Spleen (tissue), 11 donors: ENCODE measurements at regions not wholly inside any gene's neighbourhood (a gene's known extent, or its start where the extent isn't known, plus 50 kb on each side); places are given as distances from the start of the nearest gene placed in this dataset.
"Not testable (repeated sequence)": the region's sequence is repeated elsewhere in the genome, so short reads cannot be mapped to it uniquely, and the experiment has no call there.

Experiments used
- DNase-seq: peaks from one replicate; pipeline ENCODE4 v3.0.0-alpha.2; 2020
- H3K27ac ChIP-seq, 8 donors: fragments of 200-600 bp; sonication (generic) in 7 of 8; 1 replicate in 4 of 8; 2 replicates in 4 of 8; pipeline versions ENCODE4 v1.5.0 to v1.8.0; 2016 to 2021; ENCODE audit warnings: inconsistent platforms in 4 of 8, mild to moderate bottlenecking in 4 of 8, moderate library complexity in 1 of 8
- H3K27me3 ChIP-seq, 7 donors: fragments of 200-600 bp; sonication (generic) in 6 of 7; replicated peaks in 1 of 7; 1 replicate in 4 of 7; 2 replicates in 3 of 7; pipeline versions ENCODE4 v1.5.0 to v1.8.0; 2016 to 2021; ENCODE audit warnings: inconsistent platforms in 3 of 7, mild to moderate bottlenecking in 1 of 7
- H3K36me3 ChIP-seq, 6 donors: fragments of 200-600 bp; sonication (generic) in 5 of 6; 1 replicate in 4 of 6; 2 replicates in 2 of 6; pipeline versions ENCODE4 v1.5.0 to v1.8.0; 2016 to 2021; ENCODE audit warnings: inconsistent platforms in 2 of 6
- H3K4me1 ChIP-seq, 6 donors: fragments of 200-600 bp; sonication (generic) in 5 of 6; 1 replicate in 3 of 6; 2 replicates in 3 of 6; pipeline versions ENCODE4 v1.5.0 to v1.8.0; 2016 to 2021; ENCODE audit warnings: inconsistent platforms in 3 of 6
- H3K4me3 ChIP-seq, 8 donors: fragments of 200-600 bp; sonication (generic) in 7 of 8; 1 replicate in 4 of 8; 2 replicates in 4 of 8; pipeline versions ENCODE4 v1.5.0 to v1.8.0; 2016 to 2021; ENCODE audit warnings: inconsistent platforms in 4 of 8, mild to moderate bottlenecking in 4 of 8, moderate library complexity in 2 of 8
- H3K9me3 ChIP-seq, 8 donors: fragments of 200-600 bp; sonication (generic) in 7 of 8; 1 replicate in 4 of 8; 2 replicates in 4 of 8; pipeline versions ENCODE4 v1.5.0 to v1.8.0; 2016 to 2021; ENCODE audit warnings: inconsistent platforms in 4 of 8
- CTCF ChIP-seq, 11 experiments: fragments of 200-600 bp in 7 of 11; fragments of 450-650 bp in 4 of 11; sonication (generic) in 4 of 11; IDR thresholded peaks in 8 of 11; conservative IDR thresholded peaks in 3 of 11; 1 replicate in 7 of 11; 2 replicates in 4 of 11; pipeline versions ENCODE4 v1.4.0 to v1.8.0; 2016 to 2021; ENCODE audit warnings: antibody characterized with exemption in 11 of 11, inconsistent platforms in 4 of 11, mild to moderate bottlenecking in 1 of 11
- POLR2A ChIP-seq, 3 donors: fragments of 450-650 bp; IDR thresholded peaks; one replicate each; pipeline ENCODE4 v1.5.1; 2017; ENCODE audit warnings: antibody characterized with exemption in 3 of 3, mild to moderate bottlenecking in 1 of 3
- POLR2AphosphoS5 ChIP-seq, 3 donors: sonication (generic); formaldehyde crosslinking; IDR thresholded peaks; one replicate each; pipeline ENCODE4 v1.5.1; 2017; ENCODE audit warnings: antibody characterized with exemption in 3 of 3
- WGBS, 5 donors: extraction: QIAGEN DNeasy Blood & Tissue Kit in 3 of 5; methylation state at CpG; one replicate each; pipeline versions ENCODE4 v1.1.5 to v1.1.7; 2013 to 2018; 5-methylcytosine and 5-hydroxymethylcytosine counted together
- intact Hi-C: fragments of 100-400 bp; cut with DNase I; formaldehyde crosslinking; loops from one replicate; pipeline ENCODE4 v1.15.0; 2023; ENCODE audit warnings: low total_unique reads
- donor health status: healthy with polysubstance abuse.
- donor health status: DM: no; HTN: no; CAD: no; lungs with moderate emphysema.
- donor health status: DM: no; HTN: no; CAD: no.
- donor health status: Bipolar disorder and iron deficiency.
- donor health status: healthy.
- donor health status: DM: no; HTN: no; CAD: no.
- donor health status: DM: yes; HTN: yes; CAD: no.

DNA sequence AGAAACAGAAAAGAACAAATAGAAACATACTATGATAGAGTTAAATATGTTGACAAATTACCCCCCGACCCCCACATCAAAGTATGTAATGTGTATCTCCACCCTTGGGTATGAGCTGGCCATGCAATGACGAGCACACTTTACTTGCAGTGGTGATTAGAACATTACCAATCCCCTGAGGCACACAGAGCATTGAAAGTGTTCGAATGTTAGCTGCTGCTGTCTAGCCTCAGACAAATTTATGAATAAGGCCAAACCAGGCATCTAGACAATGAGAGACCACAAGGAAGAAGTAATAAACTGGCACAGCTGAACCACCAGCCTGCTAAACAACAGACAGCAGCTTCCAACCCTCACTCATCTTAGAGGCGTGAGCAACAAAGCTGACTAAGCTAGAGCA lies 380.5 kb downstream of the DSEL start:
- H3K9me3 ChIP-seq = no peaks in the 10 kb centered on the region
- no peak for DNase-seq
- no peak overlapping the region for H3K4me3 ChIP-seq
- WGBS, 5 donors = 55 to 72% (median 70%) methylated on average over 4 of the region's 4 CpGs
- TF ChIP-seq POLR2A (IDR thresholded peaks at IDR 0.05) (no peak), POLR2AphosphoS5 (IDR thresholded peaks at IDR 0.05) (no peak)
- no peaks in the 10 kb centered on the region for H3K27me3 ChIP-seq
- intact Hi-C loops = no loop called here
- no peaks in the 10 kb centered on the region for H3K4me1 ChIP-seq
- no peak overlapping the region for H3K27ac ChIP-seq
- H3K36me3 ChIP-seq = no peaks in the 10 kb centered on the region

DNA sequence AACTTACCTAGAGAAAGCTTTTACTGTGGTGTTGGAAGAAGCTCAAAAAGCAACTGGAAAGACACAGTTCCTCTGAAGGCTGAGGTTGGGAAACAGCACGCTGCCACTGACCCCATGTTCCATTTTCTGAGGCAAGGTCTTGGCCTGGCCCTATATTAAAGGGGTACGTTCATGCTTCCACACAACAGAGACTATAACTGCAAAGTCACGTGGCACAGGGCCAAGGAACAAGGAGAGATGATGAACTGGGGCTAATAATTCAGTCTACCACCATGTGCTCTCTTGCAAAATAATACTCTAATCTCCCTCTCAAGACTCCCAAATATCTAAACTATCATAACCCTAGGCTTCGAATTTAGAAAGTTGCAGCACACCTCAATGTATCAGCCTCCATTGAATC lies 381.6 kb downstream of the DSEL start:
- Histone ChIP-seq H3K36me3 (no peaks in the 10 kb centered on the region), H3K4me3 (no peak overlapping the region), H3K4me1 (no peaks in the 10 kb centered on the region), H3K27ac (no peak overlapping the region), H3K9me3 (no peaks in the 10 kb centered on the region), H3K27me3 (no peaks in the 10 kb centered on the region)
- intact Hi-C loops = no loop called here
- 53 to 80% (median 69%) methylated on average over 4 of the region's 4 CpGs for WGBS, 5 donors
- DNase-seq = no peak
- TF ChIP-seq CTCF (IDR thresholded peaks at IDR 0.05 in 8 of 11, conservative IDR thresholded peaks at IDR 0.05 in 3 of 11) (no peak), POLR2A (IDR thresholded peaks at IDR 0.05) (no peak), POLR2AphosphoS5 (IDR thresholded peaks at IDR 0.05) (no peak)

GRCh38 chr18:67133669-67134068 lies 382.9 kb downstream of the DSEL start:
- Histone ChIP-seq H3K4me1 (no peaks in the 10 kb centered on the region), H3K4me3 (no peak overlapping the region), H3K9me3 (no peaks in the 10 kb centered on the region), H3K36me3 (no peaks in the 10 kb centered on the region), H3K27ac (no peak overlapping the region), H3K27me3 (no peaks in the 10 kb centered on the region)
- DNase-seq = no peak
- 57 to 83% (median 72%) methylated on average over 3 of the region's 3 CpGs for WGBS, 5 donors
- TF ChIP-seq CTCF (IDR thresholded peaks at IDR 0.05 in 8 of 11, conservative IDR thresholded peaks at IDR 0.05 in 3 of 11) (no peak), POLR2A (IDR thresholded peaks at IDR 0.05) (no peak), POLR2AphosphoS5 (IDR thresholded peaks at IDR 0.05) (no peak)
- intact Hi-C loops = no loop called here

DNA sequence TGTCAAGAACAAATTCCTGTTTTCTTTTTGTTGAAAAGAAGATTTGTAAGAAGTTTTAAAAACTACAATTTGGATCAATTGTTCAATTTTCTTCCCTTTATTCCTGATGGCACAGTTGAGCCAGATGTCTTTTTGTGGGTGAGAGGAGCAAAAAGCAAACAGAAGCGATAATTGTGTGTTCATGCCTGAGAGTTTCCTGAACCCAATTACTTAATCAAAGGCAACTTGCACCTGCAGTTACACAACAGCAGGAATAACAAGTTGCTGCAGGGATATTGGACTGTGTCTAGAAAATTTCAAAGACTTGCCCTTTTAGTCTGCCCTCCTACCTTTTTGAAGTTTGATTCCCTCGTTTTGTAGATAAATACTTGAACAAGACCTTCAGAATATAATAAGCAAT lies 383.6 kb downstream of the DSEL start:
- H3K4me3 ChIP-seq = no peak overlapping the region
- no peaks in the 10 kb centered on the region for H3K27me3 ChIP-seq
- H3K27ac ChIP-seq = no peak overlapping the region
- intact Hi-C loops = no loop called here
- H3K9me3 ChIP-seq = no peaks in the 10 kb centered on the region
- H3K36me3 ChIP-seq = no peaks in the 10 kb centered on the region
- 26 to 77% (median 72%) methylated on average over 2 of the region's 2 CpGs for WGBS, 5 donors
- DNase-seq = no peak
- TF ChIP-seq POLR2AphosphoS5 (IDR thresholded peaks at IDR 0.05) (no peak), POLR2A (IDR thresholded peaks at IDR 0.05) (no peak), CTCF (IDR thresholded peaks at IDR 0.05 in 8 of 11, conservative IDR thresholded peaks at IDR 0.05 in 3 of 11) (no peak)
- H3K4me1 ChIP-seq = no peaks in the 10 kb centered on the region

GRCh38 chr18:67131498-67131897 lies 385.0 kb downstream of the DSEL start:
- WGBS, 5 donors = 64 to 85% (median 67%) methylated on average over 1 of the region's 1 CpG
- H3K9me3 ChIP-seq = no peaks in the 10 kb centered on the region
- intact Hi-C loops = no loop called here
- no peak overlapping the region for H3K27ac ChIP-seq
- TF ChIP-seq POLR2AphosphoS5 (IDR thresholded peaks at IDR 0.05) (no peak), POLR2A (IDR thresholded peaks at IDR 0.05) (no peak)
- H3K27me3 ChIP-seq = no peaks in the 10 kb centered on the region
- H3K4me3 ChIP-seq = no peak overlapping the region
- H3K36me3 ChIP-seq = no peaks in the 10 kb centered on the region
- H3K4me1 ChIP-seq = no peaks in the 10 kb centered on the region
- no peak for DNase-seq

DNA sequence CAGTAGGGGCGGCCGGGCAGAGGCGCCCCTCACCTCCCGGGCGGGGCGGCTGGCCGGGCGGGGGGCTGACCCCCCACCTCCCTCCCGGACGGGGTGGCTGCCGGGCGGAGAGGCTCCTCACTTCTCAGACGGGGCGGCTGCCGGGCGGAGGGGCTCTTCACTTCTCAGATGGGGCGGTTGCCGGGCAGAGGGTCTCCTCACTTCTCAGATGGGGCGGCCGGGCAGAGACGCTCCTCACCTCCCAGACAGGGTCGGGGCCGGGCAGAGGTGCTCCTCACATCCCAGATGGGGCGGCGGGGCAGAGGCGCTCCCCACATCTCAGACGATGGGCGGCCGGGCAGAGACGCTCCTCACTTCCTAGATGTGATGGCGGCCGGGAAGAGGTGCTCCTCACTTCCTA lies 389.8 kb downstream of the DSEL start:
- intact Hi-C loops, H3K9me3 ChIP-seq, H3K4me1 ChIP-seq, H3K36me3 ChIP-seq, DNase-seq, H3K27me3 ChIP-seq, H3K4me3 ChIP-seq, H3K27ac ChIP-seq: not testable (repeated sequence)
- WGBS, 5 donors = 93 to 100% (median 95%) methylated on average over 3 to 28 of the region's 32 CpGs
